ENCODE measurements at regions not wholly inside any gene's neighbourhood (a gene's known extent, or its start where the extent isn't known, plus 50 kb on each side); places are given as distances from the start of the nearest gene placed in this dataset.

- CTCF ChIA-PET, result no interaction called here
Measured at GRCh38 chr3:117480525-117480924, 770.9 kb downstream of the TUSC7 start.

GRCh38 chr3:117480972-117481371 lies 771.4 kb downstream of the TUSC7 start:
- no peaks in the 10 kb centered on the region for H3F3A ChIP-seq (ENCODE audit: insufficient read depth, low read depth)
- no peak overlapping the region for H2AFZ ChIP-seq
- H3K27me3 ChIP-seq (ENCODE audit: insufficient read depth, low read depth), result no peaks in the 10 kb centered on the region
- intact Hi-C loops (cut with micrococcal nuclease; ENCODE audit: unreplicated experiment), result no loop called here
- no peak overlapping the region for H3K4me2 ChIP-seq
- no peaks in the 10 kb centered on the region for H4K20me1 ChIP-seq (ENCODE audit: insufficient read depth)
- no peak overlapping the region for H3K4me3 ChIP-seq
- H3K36me3 ChIP-seq (ENCODE audit: low read depth), result no peaks in the 10 kb centered on the region
- H3K9me2 ChIP-seq (ENCODE audit: insufficient read depth), result no peaks in the 10 kb centered on the region
- DNase-seq, result no peak
- no peaks in the 10 kb centered on the region for H3K9me3 ChIP-seq (ENCODE audit: insufficient read depth, low read depth)
- H3K4me1 ChIP-seq (replicated peaks; ENCODE audit: insufficient read depth), result no peaks in the 10 kb centered on the region
- CTCF ChIA-PET, result no interaction called here
- TF ChIP-seq CTCF (conservative IDR thresholded peaks at IDR 0.05), result no peak
- no peak for TF ChIP-seq EZH2 (IDR thresholded peaks at IDR 0.05; ENCODE audit: low read depth)
- H3K79me2 ChIP-seq (ENCODE audit: low read depth), result no peaks in the 10 kb centered on the region
- BruUV-seq (replicated peaks), result no TSS peak
- POLR2A ChIA-PET (ENCODE audit: unreplicated experiment), result no interaction called here
- H3K27ac ChIP-seq, result no peak overlapping the region

More at GRCh38 chr3:117480525-117480924, 770.9 kb downstream of the TUSC7 start:
- H3K4me3 ChIP-seq, result no peak overlapping the region
- H3F3A ChIP-seq (ENCODE audit: insufficient read depth, low read depth), result no peaks in the 10 kb centered on the region
- intact Hi-C loops (cut with micrococcal nuclease; ENCODE audit: unreplicated experiment), result no loop called here
- BruUV-seq (replicated peaks), result no TSS peak
- no peaks in the 10 kb centered on the region for H3K27me3 ChIP-seq (ENCODE audit: insufficient read depth, low read depth)
- DNase-seq, result no peak
- TF ChIP-seq CTCF (conservative IDR thresholded peaks at IDR 0.05), result no peak
- no peak for TF ChIP-seq EZH2 (IDR thresholded peaks at IDR 0.05; ENCODE audit: low read depth)
- no peak overlapping the region for H3K27ac ChIP-seq
- H3K9me2 ChIP-seq (ENCODE audit: insufficient read depth), result no peaks in the 10 kb centered on the region
- H4K20me1 ChIP-seq (ENCODE audit: insufficient read depth), result no peaks in the 10 kb centered on the region
- no peaks in the 10 kb centered on the region for H3K4me1 ChIP-seq (replicated peaks; ENCODE audit: insufficient read depth)
- H3K36me3 ChIP-seq (ENCODE audit: low read depth), result no peaks in the 10 kb centered on the region
- H3K9me3 ChIP-seq (ENCODE audit: insufficient read depth, low read depth), result no peaks in the 10 kb centered on the region
- POLR2A ChIA-PET (ENCODE audit: unreplicated experiment), result no interaction called here
- no peaks in the 10 kb centered on the region for H3K79me2 ChIP-seq (ENCODE audit: low read depth)
- no peak overlapping the region for H2AFZ ChIP-seq
- no peak overlapping the region for H3K4me2 ChIP-seq

GRCh38 chr3:117483839-117484238 lies 774.3 kb downstream of the TUSC7 start:
- intact Hi-C loops (cut with micrococcal nuclease; ENCODE audit: unreplicated experiment), result no loop called here
- no peaks in the 10 kb centered on the region for H3K36me3 ChIP-seq (ENCODE audit: low read depth)
- H3F3A ChIP-seq (ENCODE audit: insufficient read depth, low read depth), result no peaks in the 10 kb centered on the region
- POLR2A ChIA-PET (ENCODE audit: unreplicated experiment), result no interaction called here
- no peak overlapping the region for H3K4me2 ChIP-seq
- H3K27ac ChIP-seq, result no peak overlapping the region
- H3K4me1 ChIP-seq (replicated peaks; ENCODE audit: insufficient read depth), result no peaks in the 10 kb centered on the region
- H3K9me2 ChIP-seq (ENCODE audit: insufficient read depth), result no peaks in the 10 kb centered on the region
- DNase-seq, result no peak
- TF ChIP-seq CTCF (conservative IDR thresholded peaks at IDR 0.05) (no peak), EZH2 (IDR thresholded peaks at IDR 0.05; ENCODE audit: low read depth) (no peak)
- CTCF ChIA-PET, result no interaction called here
- no peaks in the 10 kb centered on the region for H3K79me2 ChIP-seq (ENCODE audit: low read depth)
- H2AFZ ChIP-seq, result no peak overlapping the region
- no peak overlapping the region for H3K4me3 ChIP-seq
- no peaks in the 10 kb centered on the region for H4K20me1 ChIP-seq (ENCODE audit: insufficient read depth)
- no TSS peak for BruUV-seq (replicated peaks)
- no peaks in the 10 kb centered on the region for H3K27me3 ChIP-seq (ENCODE audit: insufficient read depth, low read depth)
- no peaks in the 10 kb centered on the region for H3K9me3 ChIP-seq (ENCODE audit: insufficient read depth, low read depth)

Data from PC-9 (cell line).